Effector CD8-positive, alpha-beta T cell (primary cell): ENCODE measurements at regions not wholly inside any gene's neighbourhood (a gene's known extent, or its start where the extent isn't known, plus 50 kb on each side); places are given as distances from the start of the nearest gene placed in this dataset.
"Not testable (repeated sequence)": the region's sequence is repeated elsewhere in the genome, so short reads cannot be mapped to it uniquely, and the experiment has no call there.

Source experiments
- DNase-seq: peaks from one replicate; lab custom pipeline; 2025; lab: John Stamatoyannopoulos, UW

- DNase-seq = no peak
Observed at GRCh38 chrX:40853004-40853815, 117.9 kb upstream of the MED14 start.

- no peak for DNase-seq
Observed at GRCh38 chrX:40853816-40854123, 118.4 kb upstream of the MED14 start.

- DNase-seq = no peak
Observed at GRCh38 chrX:40854242-40854641, 118.9 kb upstream of the MED14 start.

GRCh38 chrX:40855411-40855810, 120.1 kb upstream of the MED14 start:
- DNase-seq = no peak

- no peak for DNase-seq
Observed at GRCh38 chrX:40855932-40856515, 120.7 kb upstream of the MED14 start.

GRCh38 chrX:40861952-40862554, 126.7 kb upstream of the MED14 start:
- not testable (repeated sequence) for DNase-seq

- DNase-seq = not testable (repeated sequence)
Observed at GRCh38 chrX:40863260-40863659, 127.9 kb upstream of the MED14 start.

GRCh38 chrX:40863671-40864070, 128.3 kb upstream of the MED14 start:
- no peak for DNase-seq

- no peak for DNase-seq
Observed at GRCh38 chrX:40864972-40865371, 129.6 kb upstream of the MED14 start.

GRCh38 chrX:40866893-40867292, 131.6 kb upstream of the MED14 start:
- no peak for DNase-seq

- DNase-seq = no peak
Observed at GRCh38 chrX:40867352-40867751, 132.0 kb upstream of the MED14 start.

- DNase-seq = no peak
Observed at GRCh38 chrX:40868868-40869267, 133.5 kb upstream of the MED14 start.

- DNase-seq = not testable (repeated sequence)
Observed at GRCh38 chrX:40870982-40871381, 135.6 kb upstream of the MED14 start.

- no peak for DNase-seq
Observed at GRCh38 chrX:40871385-40872082, 136.2 kb upstream of the MED14 start.

GRCh38 chrX:40872351-40872750, 137.0 kb upstream of the MED14 start:
- DNase-seq = no peak

GRCh38 chrX:40875476-40875875, 140.1 kb upstream of the MED14 start:
- no peak for DNase-seq

- no peak for DNase-seq
Observed at GRCh38 chrX:40877887-40878286, 142.5 kb upstream of the MED14 start.

- no peak for DNase-seq
Observed at GRCh38 chrX:40878766-40879165, 143.4 kb upstream of the MED14 start.

GRCh38 chrX:40879172-40879571, 143.8 kb upstream of the MED14 start:
- not testable (repeated sequence) for DNase-seq

- no peak for DNase-seq
Observed at GRCh38 chrX:40880712-40881111, 145.4 kb upstream of the MED14 start.

GRCh38 chrX:40883021-40883619, 147.8 kb upstream of the MED14 start:
- no peak for DNase-seq

- DNase-seq = no peak
Observed at GRCh38 chrX:40885989-40886388, 150.6 kb upstream of the MED14 start.
